ENCODE measurements at regions not wholly inside any gene's neighbourhood (a gene's known extent, or its start where the extent isn't known, plus 50 kb on each side); places are given as distances from the start of the nearest gene placed in this dataset.

GRCh38 chr2:147378403-147378802 lies 466.4 kb upstream of the ACVR2A start:
- CTCF ChIA-PET = interaction anchor here (0.7 kb wide), 1 partner anchor 1125 kb away, joined by 3 read pairs; no protein-coding TSS in a partner anchor
- BruUV-seq (replicated peaks) = no TSS peak

DNA sequence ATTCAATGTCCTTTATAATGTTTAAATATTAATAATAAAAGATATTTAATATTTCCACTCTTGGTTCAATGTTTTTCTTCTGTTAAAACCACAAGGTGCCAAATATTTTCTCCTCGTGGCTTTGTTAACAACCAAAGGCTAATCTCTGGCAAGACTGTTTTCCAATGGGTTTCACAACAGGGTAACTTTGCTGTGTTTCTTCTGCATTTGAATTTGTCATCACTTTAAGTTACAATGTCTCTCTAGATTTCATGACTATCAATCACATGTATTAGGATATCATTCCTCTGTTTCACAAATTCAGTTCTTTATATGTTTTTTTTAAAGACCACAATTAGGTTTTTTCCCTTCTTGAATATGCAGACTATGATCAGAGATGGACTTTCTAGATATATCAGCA lies 469.8 kb upstream of the ACVR2A start:
- Histone ChIP-seq H3K36me3 (ENCODE audit: control insufficient read depth, insufficient read depth, low read length) (no peaks in the 10 kb centered on the region), H3K27ac (ENCODE audit: low read length) (no peak overlapping the region), H3K9me3 (ENCODE audit: control insufficient read depth, insufficient read depth, low read depth, low read length) (no peaks in the 10 kb centered on the region), H3K4me3 (ENCODE audit: low read depth in 2 of 2, low read length in 2 of 2) (no peak overlapping the region), H3K27me3 (ENCODE audit: control insufficient read depth, insufficient read depth, low read length) (no peaks in the 10 kb centered on the region), H3K4me1 (ENCODE audit: control insufficient read depth, insufficient read depth, low read length) (no peaks in the 10 kb centered on the region)
- no peak for ATAC-seq
- POLR2A ChIA-PET = no interaction called here
- intact Hi-C loops (cut with micrococcal nuclease; ENCODE audit: unreplicated experiment) = no loop called here
- TF ChIP-seq POLR2AphosphoS5 (IDR thresholded peaks at IDR 0.05; ENCODE audit: low read depth, low read length) (no peak), SIN3A (IDR thresholded peaks at IDR 0.05; ENCODE audit: borderline replicate concordance, insufficient read depth, low read depth, low read length) (no peak), REST (IDR thresholded peaks at IDR 0.05; ENCODE audit: insufficient read depth in 1 of 2, low read depth in 2 of 2, low read length in 1 of 2) (no peak), TCF7L2 (IDR thresholded peaks at IDR 0.05; ENCODE audit: low read depth, low read length) (no peak)
- TF ChIP-seq, protein P1, sequence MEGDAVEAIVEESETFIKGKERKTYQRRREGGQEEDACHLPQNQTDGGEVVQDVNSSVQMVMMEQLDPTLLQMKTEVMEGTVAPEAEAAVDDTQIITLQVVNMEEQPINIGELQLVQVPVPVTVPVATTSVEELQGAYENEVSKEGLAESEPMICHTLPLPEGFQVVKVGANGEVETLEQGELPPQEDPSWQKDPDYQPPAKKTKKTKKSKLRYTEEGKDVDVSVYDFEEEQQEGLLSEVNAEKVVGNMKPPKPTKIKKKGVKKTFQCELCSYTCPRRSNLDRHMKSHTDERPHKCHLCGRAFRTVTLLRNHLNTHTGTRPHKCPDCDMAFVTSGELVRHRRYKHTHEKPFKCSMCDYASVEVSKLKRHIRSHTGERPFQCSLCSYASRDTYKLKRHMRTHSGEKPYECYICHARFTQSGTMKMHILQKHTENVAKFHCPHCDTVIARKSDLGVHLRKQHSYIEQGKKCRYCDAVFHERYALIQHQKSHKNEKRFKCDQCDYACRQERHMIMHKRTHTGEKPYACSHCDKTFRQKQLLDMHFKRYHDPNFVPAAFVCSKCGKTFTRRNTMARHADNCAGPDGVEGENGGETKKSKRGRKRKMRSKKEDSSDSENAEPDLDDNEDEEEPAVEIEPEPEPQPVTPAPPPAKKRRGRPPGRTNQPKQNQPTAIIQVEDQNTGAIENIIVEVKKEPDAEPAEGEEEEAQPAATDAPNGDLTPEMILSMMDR (IDR thresholded peaks at IDR 0.05) = no peak
- in situ Hi-C loops (cut with HindIII; ENCODE audit: low pct_unique_long_range_greater_than_20kb, low sequenced_read_pairs) = no loop called here
- DNase-seq (ENCODE audit: low read depth, low spot score) = no peak
- no TSS peak for BruUV-seq (replicated peaks)
- CTCF ChIA-PET = no interaction called here

More at GRCh38 chr2:147378403-147378802, 466.4 kb upstream of the ACVR2A start:
- no peaks in the 10 kb centered on the region for H3K4me1 ChIP-seq (ENCODE audit: control insufficient read depth, insufficient read depth, low read length)
- intact Hi-C loops (cut with micrococcal nuclease; ENCODE audit: unreplicated experiment) (no loop called here), in situ Hi-C loops (cut with HindIII; ENCODE audit: low pct_unique_long_range_greater_than_20kb, low sequenced_read_pairs) (no loop called here)
- no peak overlapping the region for H3K4me3 ChIP-seq (ENCODE audit: low read depth in 2 of 2, low read length in 2 of 2)
- no peak for DNase-seq (ENCODE audit: low read depth, low spot score)
- no peaks in the 10 kb centered on the region for H3K9me3 ChIP-seq (ENCODE audit: control insufficient read depth, insufficient read depth, low read depth, low read length)
- POLR2A ChIA-PET = no interaction called here
- no peaks in the 10 kb centered on the region for H3K36me3 ChIP-seq (ENCODE audit: control insufficient read depth, insufficient read depth, low read length)
- no peak overlapping the region for H3K27ac ChIP-seq (ENCODE audit: low read length)
- no peak for ATAC-seq
- H3K27me3 ChIP-seq (ENCODE audit: control insufficient read depth, insufficient read depth, low read length) = no peaks in the 10 kb centered on the region
- TF ChIP-seq, protein P1 (IDR thresholded peaks at IDR 0.05) = no peak
- TF ChIP-seq POLR2AphosphoS5 (IDR thresholded peaks at IDR 0.05; ENCODE audit: low read depth, low read length) = no peak
- no peak for TF ChIP-seq SIN3A (IDR thresholded peaks at IDR 0.05; ENCODE audit: borderline replicate concordance, insufficient read depth, low read depth, low read length)
- no peak for TF ChIP-seq TCF7L2 (IDR thresholded peaks at IDR 0.05; ENCODE audit: low read depth, low read length)
- TF ChIP-seq REST (IDR thresholded peaks at IDR 0.05; ENCODE audit: insufficient read depth in 1 of 2, low read depth in 2 of 2, low read length in 1 of 2) = no peak
